Lower lobe of right lung (tissue), 2 donors: ENCODE measurements at regions not wholly inside any gene's neighbourhood (a gene's known extent, or its start where the extent isn't known, plus 50 kb on each side); places are given as distances from the start of the nearest gene placed in this dataset.

ENCODE experiments used
- ATAC-seq, 2 donors: fragments of 200-7000 bp; cut with Tn5 transposase; one replicate each; pipeline ENCODE4 v1.9.1; 2020 to 2022; ENCODE audit warnings: mild to moderate bottlenecking in 2 of 2, moderate library complexity in 2 of 2
- DNase-seq: peaks from one replicate; pipeline ENCODE4 v3.0.0-alpha.2; 2020
- H3K27ac ChIP-seq: fragments of 200-600 bp; one replicate; pipeline ENCODE4 v1.8.0; 2022
- H3K27me3 ChIP-seq: fragments of 200-600 bp; one replicate; pipeline ENCODE4 v1.8.0; 2022; ENCODE audit warnings: low read depth
- H3K36me3 ChIP-seq: fragments of 200-600 bp; one replicate; pipeline ENCODE4 v1.8.0; 2022; ENCODE audit warnings: mild to moderate bottlenecking
- H3K4me1 ChIP-seq: fragments of 200-600 bp; one replicate; pipeline ENCODE4 v1.8.0; 2022
- H3K4me3 ChIP-seq: fragments of 200-600 bp; one replicate; pipeline ENCODE4 v1.8.0; 2022; ENCODE audit warnings: mild to moderate bottlenecking
- H3K9me3 ChIP-seq: fragments of 200-600 bp; one replicate; pipeline ENCODE4 v1.8.0; 2022
- intact Hi-C: fragments of 100-400 bp; cut with DNase I; formaldehyde crosslinking; loops from one replicate; pipeline ENCODE4 v1.11.0; 2022
- TF ChIP-seq, protein P1 (sequence below): fragments of 200-600 bp; IDR thresholded peaks from one replicate; pipeline ENCODE4 v1.8.0; 2022; ENCODE audit warnings: antibody characterized with exemption, mild to moderate bottlenecking
- donor health status: DM: no; HTN: yes; CAD: no; lungs with severe emphysema.

GRCh38 chr15:61511089-61511488, 282.0 kb upstream of the RORA start:
- DNase-seq (no peak), ATAC-seq (no peak)
- intact Hi-C loops, result no loop called here
- no peak overlapping the region for H3K27ac ChIP-seq
- H3K4me1 ChIP-seq, result no peaks in the 10 kb centered on the region
- TF ChIP-seq, protein P1, sequence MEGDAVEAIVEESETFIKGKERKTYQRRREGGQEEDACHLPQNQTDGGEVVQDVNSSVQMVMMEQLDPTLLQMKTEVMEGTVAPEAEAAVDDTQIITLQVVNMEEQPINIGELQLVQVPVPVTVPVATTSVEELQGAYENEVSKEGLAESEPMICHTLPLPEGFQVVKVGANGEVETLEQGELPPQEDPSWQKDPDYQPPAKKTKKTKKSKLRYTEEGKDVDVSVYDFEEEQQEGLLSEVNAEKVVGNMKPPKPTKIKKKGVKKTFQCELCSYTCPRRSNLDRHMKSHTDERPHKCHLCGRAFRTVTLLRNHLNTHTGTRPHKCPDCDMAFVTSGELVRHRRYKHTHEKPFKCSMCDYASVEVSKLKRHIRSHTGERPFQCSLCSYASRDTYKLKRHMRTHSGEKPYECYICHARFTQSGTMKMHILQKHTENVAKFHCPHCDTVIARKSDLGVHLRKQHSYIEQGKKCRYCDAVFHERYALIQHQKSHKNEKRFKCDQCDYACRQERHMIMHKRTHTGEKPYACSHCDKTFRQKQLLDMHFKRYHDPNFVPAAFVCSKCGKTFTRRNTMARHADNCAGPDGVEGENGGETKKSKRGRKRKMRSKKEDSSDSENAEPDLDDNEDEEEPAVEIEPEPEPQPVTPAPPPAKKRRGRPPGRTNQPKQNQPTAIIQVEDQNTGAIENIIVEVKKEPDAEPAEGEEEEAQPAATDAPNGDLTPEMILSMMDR, result no peak
- no peaks in the 10 kb centered on the region for H3K36me3 ChIP-seq
- no peaks in the 10 kb centered on the region for H3K27me3 ChIP-seq
- no peaks in the 10 kb centered on the region for H3K9me3 ChIP-seq
- H3K4me3 ChIP-seq, result no peak overlapping the region

GRCh38 chr15:61509327-61509840, 280.3 kb upstream of the RORA start:
- DNase-seq (no peak), ATAC-seq (no peak)
- Histone ChIP-seq H3K27ac (no peak overlapping the region), H3K4me3 (no peak overlapping the region), H3K27me3 (no peaks in the 10 kb centered on the region), H3K9me3 (no peaks in the 10 kb centered on the region), H3K4me1 (no peaks in the 10 kb centered on the region), H3K36me3 (no peaks in the 10 kb centered on the region)
- TF ChIP-seq, protein P1, result no peak
- intact Hi-C loops, result no loop called here

DNA sequence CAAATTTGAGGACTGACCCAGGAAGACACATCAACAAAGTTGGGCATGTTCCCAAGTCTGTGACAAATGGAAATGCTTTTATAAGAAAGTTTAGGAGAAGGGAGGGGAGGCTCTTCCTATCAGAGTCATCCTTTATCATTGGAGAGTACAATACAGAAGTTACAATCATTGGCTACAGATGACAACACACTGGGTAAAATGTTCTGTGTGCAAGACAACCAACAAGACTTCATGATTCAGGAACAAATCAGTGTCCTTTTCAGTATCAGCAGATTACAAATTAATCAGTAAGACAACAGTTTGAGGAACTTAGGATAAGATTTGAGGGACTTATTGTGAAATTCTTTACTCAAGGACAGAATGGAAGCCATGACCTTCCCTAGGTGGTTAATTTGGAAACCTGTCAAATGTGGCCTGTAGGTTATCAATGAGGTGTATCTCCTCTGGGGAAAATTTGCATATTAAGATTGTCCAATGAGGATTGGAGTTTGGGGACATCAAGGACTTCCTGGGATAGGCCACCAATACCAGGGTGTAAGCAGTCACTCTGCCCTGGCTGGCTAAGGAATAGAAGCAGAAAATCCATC, 274.4 kb upstream of the RORA start:
- no peak for ATAC-seq
- TF ChIP-seq, protein P1, result no peak
- H3K27me3 ChIP-seq, result no peaks in the 10 kb centered on the region
- no peak overlapping the region for H3K27ac ChIP-seq
- no peak for DNase-seq
- intact Hi-C loops, result no loop called here
- H3K4me1 ChIP-seq, result no peaks in the 10 kb centered on the region
- no peaks in the 10 kb centered on the region for H3K9me3 ChIP-seq
- no peak overlapping the region for H3K4me3 ChIP-seq
- no peaks in the 10 kb centered on the region for H3K36me3 ChIP-seq

DNA sequence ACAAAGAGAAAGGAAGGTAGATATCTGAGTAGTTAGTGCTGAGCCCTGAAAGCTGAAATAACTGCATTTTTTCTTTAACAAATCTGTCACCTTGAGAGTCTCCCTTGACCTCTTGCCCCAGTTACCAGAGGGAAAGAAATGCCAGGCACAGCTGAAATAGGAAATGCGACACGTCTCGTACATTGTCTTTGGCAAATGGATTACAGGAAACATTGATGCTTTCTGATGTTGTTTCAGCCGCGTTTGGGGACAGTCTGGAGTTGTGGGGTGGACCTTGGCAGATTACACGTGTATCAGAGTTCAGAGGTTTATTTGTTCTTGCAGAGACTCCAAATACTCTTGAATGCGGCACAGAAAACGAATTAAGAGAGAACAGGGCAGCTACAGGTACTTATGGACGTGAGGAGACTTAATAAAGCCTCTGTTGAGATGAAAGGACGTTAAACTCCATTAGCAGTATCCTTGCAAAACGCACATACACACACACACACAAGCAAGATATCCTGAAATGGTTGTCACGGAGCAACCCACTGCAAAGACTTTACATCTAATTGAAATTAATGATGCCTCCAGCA, 272.8 kb upstream of the RORA start:
- Histone ChIP-seq H3K27me3 (no peaks in the 10 kb centered on the region), H3K4me3 (no peak overlapping the region), H3K4me1 (no peaks in the 10 kb centered on the region), H3K9me3 (no peaks in the 10 kb centered on the region), H3K36me3 (no peaks in the 10 kb centered on the region), H3K27ac (no peak overlapping the region)
- ATAC-seq (no peak), DNase-seq (no peak)
- TF ChIP-seq, protein P1, result no peak
- intact Hi-C loops, result no loop called here

DNA sequence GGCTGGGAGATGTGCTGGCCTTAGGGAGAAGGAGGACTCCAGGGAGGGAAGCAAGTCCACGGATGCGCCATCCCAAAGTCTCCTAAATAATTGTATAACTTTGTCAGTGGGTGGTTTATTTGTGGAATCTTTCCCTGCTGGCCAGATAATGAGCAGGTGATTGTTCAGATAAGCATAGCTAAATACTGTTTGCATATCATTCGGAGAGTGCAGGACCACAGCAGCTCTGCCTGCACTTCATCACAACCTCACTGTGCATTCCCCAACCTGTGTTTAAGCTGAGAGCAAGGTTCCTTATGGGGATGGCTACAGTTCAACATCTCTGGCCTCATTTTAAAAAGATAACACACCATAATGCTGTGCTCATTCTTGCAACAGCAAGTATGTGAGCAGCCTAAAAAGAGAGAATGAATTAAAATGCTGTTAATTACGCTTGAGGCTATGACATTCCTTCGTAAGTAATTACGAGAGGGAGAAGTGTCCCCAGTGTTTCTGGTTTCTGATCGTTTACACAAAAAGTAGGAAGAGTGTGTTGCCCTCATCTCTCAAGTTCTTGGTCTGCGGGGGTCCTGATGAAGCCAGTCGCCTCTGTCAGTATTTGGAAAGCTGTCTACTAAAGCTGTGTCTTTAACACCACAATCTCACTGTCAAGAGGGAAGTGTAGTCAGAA, 272.0 kb upstream of the RORA start:
- Histone ChIP-seq H3K27me3 (peaks cover 6% of the 10 kb centered on the region), H3K4me1 (no peaks in the 10 kb centered on the region), H3K9me3 (no peaks in the 10 kb centered on the region), H3K27ac (no peak overlapping the region), H3K36me3 (no peaks in the 10 kb centered on the region), H3K4me3 (no peak overlapping the region)
- ATAC-seq, result no peak
- no peak for DNase-seq
- TF ChIP-seq, protein P1, result no peak
- intact Hi-C loops, result no loop called here
